Stimulated activated CD8-positive, alpha-beta memory T cell treated with anti-CD3 and anti-CD28 coated beads, Interleukin-7, amount 100 ng/mL, for 48 hours (primary cell): ENCODE measurements at regions not wholly inside any gene's neighbourhood (a gene's known extent, or its start where the extent isn't known, plus 50 kb on each side); places are given as distances from the start of the nearest gene placed in this dataset.

ENCODE experiments used
- DNase-seq, 2 donors: peaks; one replicate each; pipeline ENCODE4 v3.0.0-alpha.2; 2020; ENCODE audit warnings: low read depth in 1 of 2; ENCODE audit errors: extremely low read depth in 1 of 2

DNA sequence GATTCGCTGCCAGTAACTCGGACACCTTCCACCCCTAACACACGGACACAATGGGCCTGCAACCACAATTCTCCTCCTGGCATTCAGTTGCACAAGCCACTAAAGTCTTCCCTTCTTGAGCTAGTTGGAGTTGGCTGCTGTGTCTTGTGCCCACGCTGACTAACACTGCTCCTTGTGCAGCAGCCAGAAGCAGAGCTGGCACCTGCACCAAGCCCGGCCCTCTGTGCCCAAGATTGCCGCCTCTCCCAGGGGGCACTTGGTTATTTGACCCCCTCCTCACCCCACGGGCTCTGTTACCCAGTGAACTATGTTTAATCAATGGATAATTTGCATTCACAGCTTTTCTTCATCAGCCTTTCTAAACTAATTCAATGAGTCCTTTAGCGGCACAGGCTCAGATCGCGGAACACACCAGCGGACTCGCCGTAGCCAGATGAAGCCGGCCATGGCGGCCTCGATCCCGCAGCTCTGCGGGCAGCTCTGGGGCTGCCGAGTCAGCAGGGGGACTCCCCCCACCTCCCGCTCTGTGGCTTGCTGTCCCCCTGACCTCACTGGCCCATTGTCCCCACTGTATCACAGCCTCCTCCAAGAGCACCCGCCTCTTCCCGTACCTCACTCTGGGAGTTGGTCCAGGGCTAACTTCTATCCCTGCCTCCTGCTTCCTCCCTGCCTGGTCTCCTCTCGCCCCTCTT is 94.8 kb upstream of the AFDN start:
- DNase-seq: no peak

DNA sequence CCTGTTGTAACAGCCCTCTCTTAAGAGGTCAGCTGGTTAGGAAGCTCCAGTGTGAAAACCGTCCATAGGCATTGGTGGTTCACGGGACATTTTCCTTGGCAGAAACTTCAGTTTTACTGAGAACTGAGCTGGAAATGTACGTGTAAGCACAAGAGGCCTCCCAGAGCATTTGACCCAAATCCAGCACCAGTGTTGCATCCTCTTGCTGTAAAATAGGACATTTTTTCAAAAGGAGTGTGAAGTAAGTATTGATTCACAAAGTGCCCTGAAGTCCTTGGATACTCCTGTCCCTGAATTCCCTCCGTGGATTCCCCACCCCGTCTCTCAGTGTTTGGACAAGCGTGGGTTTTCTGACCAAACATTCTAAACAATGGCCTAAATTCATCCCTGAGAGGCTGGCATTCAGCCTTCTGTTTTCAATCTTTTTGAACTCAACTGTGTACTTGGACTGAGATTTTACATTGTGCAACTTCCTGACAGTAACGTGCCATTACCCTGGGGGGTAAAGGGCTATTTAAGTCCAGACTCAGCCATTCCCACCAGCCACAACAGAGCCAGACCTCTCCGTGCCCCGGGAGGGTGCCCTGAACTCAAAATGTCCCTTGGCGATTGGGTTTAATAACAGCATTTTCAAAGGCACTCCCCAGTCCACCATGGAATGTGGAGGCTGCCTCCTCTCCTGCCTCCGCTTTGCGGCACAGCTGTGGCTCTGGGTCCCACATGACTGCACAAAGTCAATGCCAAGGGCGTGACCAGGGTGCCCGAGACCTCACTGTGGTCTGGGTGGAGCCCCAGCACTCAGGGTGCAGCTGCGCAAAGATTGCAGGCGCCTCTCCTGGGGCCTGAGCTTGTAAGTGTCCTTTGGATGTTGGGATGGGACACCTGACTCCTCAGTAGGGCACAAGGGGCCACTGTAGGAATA is 92.7 kb upstream of the AFDN start:
- DNase-seq: no peak

DNA sequence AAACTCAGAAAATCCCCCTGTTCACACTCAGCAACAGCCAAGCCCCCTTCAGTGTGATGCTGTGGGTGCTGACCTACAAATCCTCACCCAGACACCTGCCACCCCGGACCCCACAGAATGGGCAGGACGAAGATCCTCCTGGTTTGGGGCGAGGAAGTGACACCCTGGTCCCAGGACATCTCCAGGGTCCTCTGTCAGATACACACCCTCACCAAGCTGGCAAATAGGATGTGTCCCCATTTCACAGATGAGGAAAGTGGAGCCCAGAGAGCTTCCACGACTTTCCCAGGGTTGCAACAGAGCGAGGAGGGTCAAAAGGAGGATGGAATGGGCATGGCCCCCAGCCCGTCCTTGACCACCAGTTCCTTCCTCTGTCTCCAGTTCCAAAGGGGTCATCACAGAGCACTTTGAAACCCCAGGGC is 92.0 kb upstream of the AFDN start:
- DNase-seq: no peak

GRCh38 chr6:167735084-167735950 is 91.4 kb upstream of the AFDN start:
- no peak for DNase-seq

- DNase-seq: no peak
Observed at GRCh38 chr6:167735951-167736288, 90.8 kb upstream of the AFDN start.

DNA sequence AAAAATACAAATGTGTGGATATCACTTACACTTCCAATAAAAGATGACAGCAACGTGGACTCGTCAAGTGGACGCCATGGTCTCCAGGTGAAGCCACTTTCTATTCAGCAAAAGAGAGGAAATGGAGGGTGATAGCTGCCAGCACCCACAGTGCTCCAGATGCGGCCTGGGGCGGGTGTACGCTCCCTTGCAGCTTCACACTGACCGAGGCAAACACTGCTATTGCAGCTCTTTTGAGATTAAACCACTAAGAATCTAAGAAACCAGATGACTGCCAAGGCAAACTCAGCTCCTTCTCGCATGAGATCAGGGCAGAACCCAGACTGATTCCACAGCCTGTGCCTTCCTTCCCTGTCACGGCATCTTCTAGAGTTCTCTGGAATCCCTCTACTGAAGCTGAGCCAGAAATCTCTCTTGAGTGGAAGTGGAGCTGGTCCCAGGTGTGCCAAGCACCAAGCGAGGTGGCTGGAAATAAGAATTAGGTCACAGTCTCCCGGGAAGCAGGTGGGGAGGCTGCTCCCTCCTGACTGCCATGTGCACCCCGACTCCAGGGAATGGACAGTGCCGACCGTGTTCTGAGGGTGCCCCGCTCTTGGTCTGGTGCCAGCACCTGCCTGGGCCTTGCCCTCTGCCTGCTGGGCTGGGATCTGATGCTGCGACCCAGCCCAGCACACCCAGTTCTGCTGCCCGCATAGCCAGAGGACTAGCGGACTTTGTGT is 90.1 kb upstream of the AFDN start:
- DNase-seq: no peak

- DNase-seq: no peak
Observed at GRCh38 chr6:167737205-167737830, 89.4 kb upstream of the AFDN start.

DNA sequence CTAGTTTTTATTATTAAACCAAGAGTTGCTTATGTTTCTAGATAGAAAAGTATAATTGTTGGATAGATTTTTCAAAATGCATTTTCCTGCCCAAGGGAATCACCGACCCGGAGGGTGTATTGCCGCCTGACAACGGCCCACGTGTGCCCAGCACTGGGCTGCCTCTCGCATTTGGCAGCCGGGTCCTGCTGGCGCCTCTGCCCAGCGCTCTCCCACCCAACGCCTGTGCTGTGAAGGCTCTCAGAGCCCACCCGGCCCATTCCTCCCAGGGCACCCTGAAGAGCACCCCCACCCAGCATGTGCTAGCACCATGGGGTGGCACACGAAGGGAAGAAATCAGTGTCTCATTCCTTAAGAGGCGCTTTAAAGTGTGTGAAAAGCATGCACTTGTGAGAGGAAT is 88.3 kb upstream of the AFDN start:
- DNase-seq: no peak

- no peak for DNase-seq
Observed at GRCh38 chr6:167739721-167740475, 86.8 kb upstream of the AFDN start.

- DNase-seq: no peak
Observed at GRCh38 chr6:167742719-167743303, 83.9 kb upstream of the AFDN start.

DNA sequence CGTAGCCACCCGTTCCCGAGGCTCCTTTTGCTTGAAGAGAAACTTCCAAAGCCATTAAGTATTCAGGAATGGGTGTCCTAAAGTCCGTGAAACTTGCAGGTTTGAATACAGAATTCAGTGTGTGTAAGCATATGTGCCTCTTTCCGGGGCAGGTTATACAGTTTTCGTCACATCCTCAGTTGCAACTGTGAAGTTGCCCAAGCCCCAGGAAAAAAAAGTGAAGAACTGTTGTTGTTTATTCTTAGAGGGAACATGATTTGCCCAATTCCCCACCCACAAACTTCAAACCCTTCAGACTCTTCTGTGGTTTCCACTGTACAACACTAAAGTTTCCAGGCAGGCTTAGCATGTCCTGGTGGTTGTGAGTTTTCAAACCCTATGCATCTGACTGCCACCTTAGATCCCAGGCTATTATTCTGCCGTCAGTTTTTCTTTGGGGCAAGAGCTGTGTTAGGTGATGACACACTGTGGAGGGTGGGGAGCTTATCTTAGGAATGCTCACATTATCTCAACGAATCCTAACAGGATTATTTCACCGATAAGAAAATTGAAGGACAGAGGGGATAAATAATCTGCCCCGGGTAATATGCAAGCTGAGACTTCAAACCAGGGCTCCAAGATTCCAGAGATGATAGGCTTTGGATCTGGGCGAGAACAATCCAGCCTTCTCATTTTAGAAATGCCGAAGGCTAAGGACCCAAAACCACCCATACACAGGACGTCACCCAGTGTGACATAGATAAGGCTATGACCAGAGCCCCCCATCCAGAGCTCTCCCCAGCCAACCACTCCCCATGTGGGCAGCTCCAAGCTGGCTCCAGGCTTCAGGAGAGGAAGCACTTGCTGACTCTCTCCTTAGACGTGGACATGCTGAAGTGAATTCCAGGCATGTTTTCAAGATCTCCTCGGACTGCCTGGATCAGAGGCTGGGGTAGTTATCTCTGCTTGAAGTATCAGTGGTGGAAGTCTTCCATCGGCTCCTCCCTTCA is 81.7 kb upstream of the AFDN start:
- DNase-seq: no peak

DNA sequence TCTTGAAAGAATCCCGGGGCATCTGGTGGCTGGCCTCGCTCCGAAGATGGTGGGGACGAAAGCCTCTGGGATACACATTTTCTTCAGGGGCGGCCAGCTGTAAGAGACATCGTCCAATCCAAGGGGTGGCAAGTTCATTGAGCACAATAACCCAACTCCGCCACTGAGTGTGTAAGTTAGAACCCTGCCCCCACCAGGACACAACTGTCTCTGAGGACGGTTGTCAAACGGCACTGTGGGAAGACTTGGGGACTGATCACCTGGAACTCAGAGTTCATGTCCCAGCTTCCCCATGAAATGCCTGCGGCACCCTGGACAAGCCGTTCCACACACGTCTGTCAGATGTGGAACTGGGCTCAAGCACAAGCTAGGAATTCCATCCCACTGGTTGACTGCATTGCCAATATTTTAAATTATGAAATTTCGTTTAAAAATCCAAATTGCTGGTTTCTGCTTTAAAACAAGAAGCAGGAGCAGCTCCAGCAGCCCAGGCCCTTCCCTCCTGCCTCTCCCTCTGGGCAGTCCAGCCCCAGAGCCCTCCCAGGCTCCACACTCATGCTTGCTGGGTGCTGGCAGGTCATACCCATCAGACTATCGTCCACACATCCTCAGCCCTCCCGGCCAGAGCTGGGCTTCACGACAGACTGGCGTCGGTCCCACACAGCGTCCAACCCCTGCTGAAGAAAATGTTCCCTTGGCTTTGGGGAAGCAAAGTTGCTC is 80.9 kb upstream of the AFDN start:
- DNase-seq: no peak

GRCh38 chr6:167746390-167746907 is 80.3 kb upstream of the AFDN start:
- no peak for DNase-seq

GRCh38 chr6:167746975-167747374 is 79.7 kb upstream of the AFDN start:
- no peak for DNase-seq

DNA sequence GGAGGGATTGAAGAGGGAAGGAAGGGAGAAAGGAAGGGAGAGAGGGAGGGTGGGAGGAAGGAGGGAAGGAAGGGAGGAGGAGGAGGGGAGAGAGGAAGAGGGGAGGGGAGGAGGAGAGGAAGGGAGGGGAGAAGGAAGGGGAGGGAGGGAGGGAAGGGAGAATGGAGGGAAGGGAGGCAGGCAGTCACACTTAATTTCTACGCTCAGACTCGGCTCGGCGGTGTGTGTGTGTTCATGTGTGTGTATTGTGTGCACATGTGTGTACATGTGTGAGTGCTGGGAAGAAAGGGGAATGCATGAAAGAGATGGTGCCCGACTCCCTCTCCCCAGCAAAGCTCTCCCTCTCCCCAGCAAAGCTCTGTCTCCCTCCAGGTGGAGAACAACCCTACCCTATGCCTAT is 79.1 kb upstream of the AFDN start:
- DNase-seq: no peak

DNA sequence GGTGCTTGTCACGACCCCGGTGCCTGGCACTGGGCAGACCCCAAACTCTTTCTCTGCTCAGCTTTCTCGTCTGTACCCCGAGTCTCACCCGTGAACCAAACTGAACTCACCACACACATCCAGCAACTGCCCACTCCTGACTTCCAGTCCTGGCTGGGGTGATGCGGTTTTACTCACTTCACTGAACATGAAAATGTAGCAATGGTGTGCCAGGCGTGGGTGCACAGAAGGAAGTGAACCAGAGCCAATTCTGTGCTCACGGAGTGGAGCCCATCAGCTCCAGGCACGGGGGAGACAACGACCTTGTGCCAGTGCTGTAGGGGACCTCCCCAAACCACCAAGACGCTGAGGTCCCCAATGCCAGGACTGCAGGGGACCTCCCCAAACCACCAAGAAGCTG is 78.7 kb upstream of the AFDN start:
- DNase-seq: no peak
